22Rv1 (cell line): ENCODE measurements at regions not wholly inside any gene's neighbourhood (a gene's known extent, or its start where the extent isn't known, plus 50 kb on each side); places are given as distances from the start of the nearest gene placed in this dataset.

Experiments used
- CTCF ChIP-seq: fragments of 450-650 bp; IDR thresholded peaks from 2 replicates; pipeline ENCODE4 v1.5.1; 2017; ENCODE audit warnings: mild to moderate bottlenecking
- ZFX ChIP-seq: fragments of 450-650 bp; IDR thresholded peaks from 2 replicates; pipeline ENCODE4 v1.6.1; 2017; ENCODE audit warnings: antibody characterized with exemption, borderline replicate concordance

- TF ChIP-seq CTCF (no peak), ZFX (no peak)
Measured at GRCh38 chr15:100781061-100781960, 98.3 kb upstream of the ALDH1A3 start.
